ENCODE measurements at regions not wholly inside any gene's neighbourhood (a gene's known extent, or its start where the extent isn't known, plus 50 kb on each side); places are given as distances from the start of the nearest gene placed in this dataset.

DNA sequence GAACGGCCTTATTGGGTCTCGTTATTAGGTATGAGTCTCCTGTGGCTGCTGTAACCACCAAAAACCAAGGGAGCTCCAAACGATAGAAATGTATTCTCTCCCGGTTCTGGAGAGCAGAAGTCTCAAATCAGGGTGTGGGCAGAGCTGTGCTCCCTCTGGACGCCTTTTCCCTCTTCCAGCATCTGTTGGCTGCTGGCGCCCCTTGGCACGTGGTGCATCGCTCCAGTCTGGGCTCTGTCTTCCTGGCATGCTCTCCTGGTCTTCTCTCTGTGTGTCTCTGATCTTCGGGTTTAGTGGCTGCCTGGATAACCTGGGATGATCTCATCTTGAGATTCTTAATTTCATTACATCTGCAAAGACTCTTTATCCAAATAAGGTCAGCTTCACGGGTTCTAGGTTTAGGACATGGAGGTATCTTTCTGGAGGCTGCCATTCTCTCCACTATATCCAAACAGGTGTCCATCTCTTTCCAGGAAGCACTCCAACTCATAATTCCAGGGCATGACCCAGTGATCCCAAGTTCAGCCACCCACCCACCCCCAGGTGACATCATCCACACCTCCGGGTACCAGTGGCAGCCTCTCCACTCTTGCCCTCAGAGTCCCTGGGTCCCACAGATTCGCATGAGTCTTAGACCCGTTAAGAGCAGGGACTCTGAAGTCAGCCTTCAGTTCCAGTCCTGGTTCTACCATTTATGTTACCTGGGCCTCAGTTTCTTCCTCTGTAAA lies 145.5 kb upstream of the FOXF1 start:
- no TSS peak for BruUV-seq (replicated peaks)
- Histone ChIP-seq H3K27me3 (ENCODE audit: control insufficient read depth, insufficient read depth, low read length) (peaks cover 7% of the 10 kb centered on the region), H3K27ac (ENCODE audit: low read length) (no peak overlapping the region), H3K4me3 (ENCODE audit: low read depth in 2 of 2, low read length in 2 of 2) (no peak overlapping the region), H3K4me1 (ENCODE audit: control insufficient read depth, insufficient read depth, low read length) (no peaks in the 10 kb centered on the region), H3K36me3 (ENCODE audit: control insufficient read depth, insufficient read depth, low read length) (no peaks in the 10 kb centered on the region), H3K9me3 (ENCODE audit: control insufficient read depth, insufficient read depth, low read depth, low read length) (no peaks in the 10 kb centered on the region)
- DNase-seq (ENCODE audit: low read depth, low spot score) (no peak), ATAC-seq (no peak)
- ChIA-PET POLR2A (interaction anchor here (0.6 kb wide), 1 partner anchor 70 kb away, joined by 9 read pairs; no protein-coding TSS in a partner anchor), CTCF (no interaction called here)
- TF ChIP-seq TCF7L2 (IDR thresholded peaks at IDR 0.05; ENCODE audit: low read depth, low read length), result no peak
- TF ChIP-seq SIN3A (IDR thresholded peaks at IDR 0.05; ENCODE audit: borderline replicate concordance, insufficient read depth, low read depth, low read length), result no peak
- no peak for TF ChIP-seq POLR2AphosphoS5 (IDR thresholded peaks at IDR 0.05; ENCODE audit: low read depth, low read length)
- TF ChIP-seq, protein P1, sequence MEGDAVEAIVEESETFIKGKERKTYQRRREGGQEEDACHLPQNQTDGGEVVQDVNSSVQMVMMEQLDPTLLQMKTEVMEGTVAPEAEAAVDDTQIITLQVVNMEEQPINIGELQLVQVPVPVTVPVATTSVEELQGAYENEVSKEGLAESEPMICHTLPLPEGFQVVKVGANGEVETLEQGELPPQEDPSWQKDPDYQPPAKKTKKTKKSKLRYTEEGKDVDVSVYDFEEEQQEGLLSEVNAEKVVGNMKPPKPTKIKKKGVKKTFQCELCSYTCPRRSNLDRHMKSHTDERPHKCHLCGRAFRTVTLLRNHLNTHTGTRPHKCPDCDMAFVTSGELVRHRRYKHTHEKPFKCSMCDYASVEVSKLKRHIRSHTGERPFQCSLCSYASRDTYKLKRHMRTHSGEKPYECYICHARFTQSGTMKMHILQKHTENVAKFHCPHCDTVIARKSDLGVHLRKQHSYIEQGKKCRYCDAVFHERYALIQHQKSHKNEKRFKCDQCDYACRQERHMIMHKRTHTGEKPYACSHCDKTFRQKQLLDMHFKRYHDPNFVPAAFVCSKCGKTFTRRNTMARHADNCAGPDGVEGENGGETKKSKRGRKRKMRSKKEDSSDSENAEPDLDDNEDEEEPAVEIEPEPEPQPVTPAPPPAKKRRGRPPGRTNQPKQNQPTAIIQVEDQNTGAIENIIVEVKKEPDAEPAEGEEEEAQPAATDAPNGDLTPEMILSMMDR (IDR thresholded peaks at IDR 0.05), result no peak
- TF ChIP-seq, protein P2, sequence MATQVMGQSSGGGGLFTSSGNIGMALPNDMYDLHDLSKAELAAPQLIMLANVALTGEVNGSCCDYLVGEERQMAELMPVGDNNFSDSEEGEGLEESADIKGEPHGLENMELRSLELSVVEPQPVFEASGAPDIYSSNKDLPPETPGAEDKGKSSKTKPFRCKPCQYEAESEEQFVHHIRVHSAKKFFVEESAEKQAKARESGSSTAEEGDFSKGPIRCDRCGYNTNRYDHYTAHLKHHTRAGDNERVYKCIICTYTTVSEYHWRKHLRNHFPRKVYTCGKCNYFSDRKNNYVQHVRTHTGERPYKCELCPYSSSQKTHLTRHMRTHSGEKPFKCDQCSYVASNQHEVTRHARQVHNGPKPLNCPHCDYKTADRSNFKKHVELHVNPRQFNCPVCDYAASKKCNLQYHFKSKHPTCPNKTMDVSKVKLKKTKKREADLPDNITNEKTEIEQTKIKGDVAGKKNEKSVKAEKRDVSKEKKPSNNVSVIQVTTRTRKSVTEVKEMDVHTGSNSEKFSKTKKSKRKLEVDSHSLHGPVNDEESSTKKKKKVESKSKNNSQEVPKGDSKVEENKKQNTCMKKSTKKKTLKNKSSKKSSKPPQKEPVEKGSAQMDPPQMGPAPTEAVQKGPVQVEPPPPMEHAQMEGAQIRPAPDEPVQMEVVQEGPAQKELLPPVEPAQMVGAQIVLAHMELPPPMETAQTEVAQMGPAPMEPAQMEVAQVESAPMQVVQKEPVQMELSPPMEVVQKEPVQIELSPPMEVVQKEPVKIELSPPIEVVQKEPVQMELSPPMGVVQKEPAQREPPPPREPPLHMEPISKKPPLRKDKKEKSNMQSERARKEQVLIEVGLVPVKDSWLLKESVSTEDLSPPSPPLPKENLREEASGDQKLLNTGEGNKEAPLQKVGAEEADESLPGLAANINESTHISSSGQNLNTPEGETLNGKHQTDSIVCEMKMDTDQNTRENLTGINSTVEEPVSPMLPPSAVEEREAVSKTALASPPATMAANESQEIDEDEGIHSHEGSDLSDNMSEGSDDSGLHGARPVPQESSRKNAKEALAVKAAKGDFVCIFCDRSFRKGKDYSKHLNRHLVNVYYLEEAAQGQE (IDR thresholded peaks at IDR 0.05; ENCODE audit: insufficient read depth in 1 of 2, low read depth in 2 of 2, low read length in 1 of 2), result no peak
- intact Hi-C loops (cut with micrococcal nuclease; ENCODE audit: unreplicated experiment), result no loop called here
- in situ Hi-C loops (cut with HindIII; ENCODE audit: low pct_unique_long_range_greater_than_20kb, low sequenced_read_pairs), result no loop called here

DNA sequence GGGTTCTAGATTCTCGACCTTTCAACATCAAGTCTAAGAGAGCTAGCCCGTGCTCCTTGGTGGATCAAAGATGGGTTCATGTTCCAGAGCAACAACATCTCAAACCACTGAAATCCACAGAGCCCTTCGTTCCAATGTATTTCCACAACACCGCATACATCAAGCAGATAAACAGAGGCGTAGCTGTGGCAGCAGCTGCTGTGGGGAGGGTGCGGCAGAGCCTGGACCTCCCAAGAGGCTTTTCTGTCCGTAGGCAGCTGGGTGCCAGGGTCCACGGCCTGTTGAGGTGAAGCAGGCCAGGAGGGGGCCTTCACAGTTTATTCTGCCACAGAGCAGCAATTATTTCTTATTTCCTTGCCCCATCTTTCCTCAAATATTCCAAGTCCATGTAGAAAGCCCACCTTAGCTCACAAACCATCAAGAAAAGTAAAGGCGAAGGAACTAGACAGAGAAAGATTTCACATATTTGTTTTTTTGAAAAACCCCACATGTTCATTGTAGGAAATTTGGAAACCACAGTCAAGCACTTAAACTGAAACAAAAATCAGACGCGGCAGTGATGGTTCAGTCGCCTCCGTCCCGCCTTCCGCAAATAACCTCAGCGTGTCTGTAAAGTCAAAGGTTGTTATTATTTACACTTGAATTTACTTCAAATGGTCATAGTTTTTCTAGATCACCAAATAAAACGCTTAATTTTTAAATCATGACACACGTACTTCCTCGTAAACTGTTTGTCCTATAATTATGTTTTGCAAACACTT lies 144.6 kb upstream of the FOXF1 start:
- H3K36me3 ChIP-seq (ENCODE audit: control insufficient read depth, insufficient read depth, low read length), result no peaks in the 10 kb centered on the region
- no peaks in the 10 kb centered on the region for H3K4me1 ChIP-seq (ENCODE audit: control insufficient read depth, insufficient read depth, low read length)
- ATAC-seq (no peak), DNase-seq (ENCODE audit: low read depth, low spot score) (no peak)
- H3K9me3 ChIP-seq (ENCODE audit: control insufficient read depth, insufficient read depth, low read depth, low read length), result no peaks in the 10 kb centered on the region
- no peak for TF ChIP-seq SIN3A (IDR thresholded peaks at IDR 0.05; ENCODE audit: borderline replicate concordance, insufficient read depth, low read depth, low read length)
- TF ChIP-seq, protein P2 (IDR thresholded peaks at IDR 0.05; ENCODE audit: insufficient read depth in 1 of 2, low read depth in 2 of 2, low read length in 1 of 2), result no peak
- no peak for TF ChIP-seq TCF7L2 (IDR thresholded peaks at IDR 0.05; ENCODE audit: low read depth, low read length)
- TF ChIP-seq POLR2AphosphoS5 (IDR thresholded peaks at IDR 0.05; ENCODE audit: low read depth, low read length), result no peak
- H3K27me3 ChIP-seq (ENCODE audit: control insufficient read depth, insufficient read depth, low read length), result peaks cover 7% of the 10 kb centered on the region
- in situ Hi-C loops (cut with HindIII; ENCODE audit: low pct_unique_long_range_greater_than_20kb, low sequenced_read_pairs), result no loop called here
- ChIA-PET POLR2A (no interaction called here), CTCF (interaction anchor here (0.7 kb wide), 1 partner anchor 9 kb away, joined by 5 read pairs; no protein-coding TSS in a partner anchor)
- intact Hi-C loops (cut with micrococcal nuclease; ENCODE audit: unreplicated experiment), result no loop called here
- no peak overlapping the region for H3K4me3 ChIP-seq (ENCODE audit: low read depth in 2 of 2, low read length in 2 of 2)
- BruUV-seq (replicated peaks), result no TSS peak
- H3K27ac ChIP-seq (ENCODE audit: low read length), result no peak overlapping the region

All from Panc1 (cell line).